BLaER1 (cell line): ENCODE measurements at regions not wholly inside any gene's neighbourhood (a gene's known extent, or its start where the extent isn't known, plus 50 kb on each side); places are given as distances from the start of the nearest gene placed in this dataset.
A peak's percentile ranks its signal among the peaks of the same experiment; 100 is the strongest.

Experiments used
- H3K27ac ChIP-seq: shearing (Covaris generic); formaldehyde crosslinking; 2 replicates; pipeline ENCODE4 v1.8.1; 2022
- H3K27me3 ChIP-seq: shearing (Covaris generic); formaldehyde crosslinking; 2 replicates; pipeline ENCODE4 v1.8.1; 2022
- H3K36me3 ChIP-seq: shearing (Covaris generic); formaldehyde crosslinking; 2 replicates; pipeline ENCODE4 v1.8.1; 2022
- H3K4me1 ChIP-seq: shearing (Covaris generic); formaldehyde crosslinking; 2 replicates; pipeline ENCODE4 v1.8.1; 2022
- H3K4me2 ChIP-seq: shearing (Covaris generic); formaldehyde crosslinking; 2 replicates; pipeline ENCODE4 v1.8.1; 2022
- H3K4me3 ChIP-seq: shearing (Covaris generic); formaldehyde crosslinking; 2 replicates; pipeline ENCODE4 v1.8.1; 2022
- H3K9ac ChIP-seq: shearing (Covaris generic); formaldehyde crosslinking; 2 replicates; pipeline ENCODE4 v1.8.1; 2022
- H3K9me3 ChIP-seq: shearing (Covaris generic); formaldehyde crosslinking; 2 replicates; pipeline ENCODE4 v1.8.1; 2022
- H4K20me1 ChIP-seq: shearing (Covaris generic); formaldehyde crosslinking; 2 replicates; pipeline ENCODE4 v1.8.1; 2022
- Cebpa-rat ChIP-seq: shearing (Covaris generic); IDR thresholded peaks from 2 replicates; pipeline ENCODE4 v1.8.1; 2022

DNA sequence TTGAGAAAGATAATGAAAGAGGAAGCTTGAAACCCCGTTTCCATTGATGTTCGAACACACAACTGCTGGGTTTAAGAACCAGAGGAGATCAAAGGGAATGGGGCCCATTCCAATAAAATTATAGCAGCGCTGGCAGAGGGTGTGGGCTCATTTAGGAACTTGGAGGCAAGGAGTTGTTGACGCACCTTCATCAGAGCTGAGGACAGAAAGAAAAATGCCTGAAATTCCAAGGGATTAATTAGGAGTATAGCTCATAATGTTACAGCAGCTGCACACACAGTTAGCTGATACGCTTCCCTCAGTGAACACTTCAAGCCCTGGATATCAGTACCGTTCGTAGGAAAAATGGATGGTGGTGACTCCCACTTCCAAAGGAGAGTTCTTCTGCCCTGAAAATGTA lies 127.2 kb downstream of the AXIN2 start:
- Histone ChIP-seq H3K4me3 (no peak overlapping the region), H3K4me2 (peak overlapping the region; percentile 73), H3K9ac (no peak overlapping the region), H3K4me1 (peaks cover 17% of the 10 kb centered on the region), H3K9me3 (peaks cover 14% of the 10 kb centered on the region), H3K27me3 (peaks cover 13% of the 10 kb centered on the region), H3K36me3 (no peaks in the 10 kb centered on the region), H4K20me1 (no peaks in the 10 kb centered on the region), H3K27ac (no peak overlapping the region)
- no peak for TF ChIP-seq Cebpa-rat

- Histone ChIP-seq H3K36me3 (no peaks in the 10 kb centered on the region), H3K4me2 (peak overlapping the region; percentile 73), H3K9me3 (peaks cover 14% of the 10 kb centered on the region), H3K4me3 (no peak overlapping the region), H3K27ac (no peak overlapping the region), H3K4me1 (peaks cover 17% of the 10 kb centered on the region), H3K27me3 (peaks cover 7% of the 10 kb centered on the region), H4K20me1 (no peaks in the 10 kb centered on the region), H3K9ac (no peak overlapping the region)
- no peak for TF ChIP-seq Cebpa-rat
Measured at GRCh38 chr17:65433592-65433991, 127.9 kb downstream of the AXIN2 start.

DNA sequence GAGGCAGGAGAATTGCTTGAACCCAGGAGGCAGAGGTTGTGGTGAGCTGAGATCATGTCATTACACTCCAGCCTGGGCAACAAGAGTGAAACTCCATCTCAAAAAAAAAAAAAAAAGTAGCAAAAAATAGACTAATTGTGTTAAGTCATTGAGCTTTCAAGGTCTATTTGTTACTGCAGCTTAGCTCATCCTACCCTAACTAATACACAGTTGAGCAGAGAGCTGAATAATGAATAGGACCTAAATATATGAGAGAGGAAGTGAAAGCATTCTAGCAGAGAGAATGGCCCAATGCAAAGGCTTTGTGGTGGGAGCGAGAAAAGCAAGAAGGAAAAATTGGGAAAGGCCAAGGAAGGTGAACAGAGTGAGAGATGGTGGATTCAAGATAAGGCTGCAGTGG lies 128.3 kb downstream of the AXIN2 start:
- no peak overlapping the region for H3K9ac ChIP-seq
- peaks cover 2% of the 10 kb centered on the region for H3K27me3 ChIP-seq
- H3K4me3 ChIP-seq: no peak overlapping the region
- H3K4me1 ChIP-seq: peaks cover 17% of the 10 kb centered on the region
- H3K9me3 ChIP-seq: peaks cover 14% of the 10 kb centered on the region
- H3K27ac ChIP-seq: no peak overlapping the region
- no peaks in the 10 kb centered on the region for H3K36me3 ChIP-seq
- peak overlapping the region; percentile 73 for H3K4me2 ChIP-seq
- H4K20me1 ChIP-seq: no peaks in the 10 kb centered on the region
- no peak for TF ChIP-seq Cebpa-rat

DNA sequence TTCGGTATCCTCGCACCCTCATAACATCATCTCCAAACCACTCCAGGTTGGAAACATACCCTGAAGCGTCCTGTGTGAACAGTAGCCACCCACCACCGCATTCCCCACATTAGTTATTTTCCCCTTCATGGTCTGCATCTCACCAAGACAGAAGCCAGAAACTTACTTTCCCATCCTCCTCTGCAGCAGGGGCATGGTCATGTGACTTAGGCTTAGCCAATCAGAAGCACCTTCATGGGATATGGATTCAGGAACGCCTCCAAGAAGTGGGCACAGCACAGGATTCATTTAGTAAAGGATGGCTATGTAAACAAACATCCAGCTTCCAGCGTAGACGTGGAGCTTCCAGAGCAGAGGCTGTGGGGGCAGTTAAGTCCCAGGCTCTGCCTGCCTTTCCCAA lies 130.3 kb downstream of the AXIN2 start:
- Histone ChIP-seq H3K9me3 (peaks cover 14% of the 10 kb centered on the region), H3K9ac (no peak overlapping the region), H3K4me3 (no peak overlapping the region), H3K4me2 (no peak overlapping the region), H3K27ac (no peak overlapping the region), H3K36me3 (no peaks in the 10 kb centered on the region), H3K4me1 (peaks cover 17% of the 10 kb centered on the region), H3K27me3 (no peaks in the 10 kb centered on the region), H4K20me1 (no peaks in the 10 kb centered on the region)
- TF ChIP-seq Cebpa-rat: no peak

- H3K9me3 ChIP-seq: peaks cover 14% of the 10 kb centered on the region
- H3K4me1 ChIP-seq: peaks cover 17% of the 10 kb centered on the region
- no peak overlapping the region for H3K4me2 ChIP-seq
- H3K4me3 ChIP-seq: no peak overlapping the region
- no peaks in the 10 kb centered on the region for H3K36me3 ChIP-seq
- H3K9ac ChIP-seq: no peak overlapping the region
- no peak overlapping the region for H3K27ac ChIP-seq
- no peak for TF ChIP-seq Cebpa-rat
- no peaks in the 10 kb centered on the region for H4K20me1 ChIP-seq
- no peaks in the 10 kb centered on the region for H3K27me3 ChIP-seq
Measured at GRCh38 chr17:65430209-65430833, 131.1 kb downstream of the AXIN2 start.

GRCh38 chr17:65423346-65424140 lies 137.9 kb downstream of the AXIN2 start:
- H3K4me1 ChIP-seq: no peaks in the 10 kb centered on the region
- no peaks in the 10 kb centered on the region for H3K27me3 ChIP-seq
- H3K9me3 ChIP-seq: no peaks in the 10 kb centered on the region
- H4K20me1 ChIP-seq: no peaks in the 10 kb centered on the region
- no peaks in the 10 kb centered on the region for H3K36me3 ChIP-seq
- H3K9ac ChIP-seq: no peak overlapping the region
- no peak overlapping the region for H3K4me3 ChIP-seq
- TF ChIP-seq Cebpa-rat: no peak
- H3K27ac ChIP-seq: no peak overlapping the region
- H3K4me2 ChIP-seq: no peak overlapping the region

DNA sequence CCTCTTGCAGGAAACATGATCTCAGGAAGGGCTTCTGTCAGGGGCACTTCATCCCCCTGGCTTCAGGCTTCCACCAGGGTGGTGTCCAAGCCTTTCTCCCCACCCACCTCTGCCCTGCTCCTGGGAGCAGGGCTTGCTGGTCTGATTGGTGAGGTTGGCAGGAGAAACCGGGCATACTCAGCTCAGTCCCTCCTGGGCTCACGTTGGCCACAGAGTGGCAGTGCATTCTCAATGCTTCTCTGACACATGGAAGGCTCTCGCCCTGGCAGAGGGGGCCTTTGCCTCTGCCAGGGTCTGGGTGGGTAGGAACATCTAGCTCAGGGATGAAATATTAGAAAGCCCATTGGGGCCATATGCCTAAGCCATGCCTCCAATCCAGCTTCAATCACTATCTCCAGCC lies 142.8 kb downstream of the AXIN2 start:
- Histone ChIP-seq H3K4me1 (peaks cover 6% of the 10 kb centered on the region; the same call in 1 of the 2 replicates), H3K9ac (no peak overlapping the region), H3K4me3 (no peak overlapping the region), H3K27me3 (no peaks in the 10 kb centered on the region), H4K20me1 (no peaks in the 10 kb centered on the region), H3K9me3 (no peaks in the 10 kb centered on the region), H3K36me3 (no peaks in the 10 kb centered on the region), H3K27ac (no peak overlapping the region), H3K4me2 (no peak overlapping the region)
- TF ChIP-seq Cebpa-rat: no peak

GRCh38 chr17:65417406-65418221 lies 143.8 kb downstream of the AXIN2 start:
- Histone ChIP-seq H3K4me1 (peaks cover 6% of the 10 kb centered on the region; the same call in 1 of the 2 replicates), H3K4me2 (no peak overlapping the region), H3K9me3 (0 out of 2 replicates have a peak, but pooled peaks cover under 1% of the 10 kb centered on the region), H3K9ac (no peak overlapping the region), H3K4me3 (no peak overlapping the region), H3K36me3 (no peaks in the 10 kb centered on the region), H4K20me1 (no peaks in the 10 kb centered on the region), H3K27ac (no peak overlapping the region), H3K27me3 (no peaks in the 10 kb centered on the region)
- TF ChIP-seq Cebpa-rat: no peak

DNA sequence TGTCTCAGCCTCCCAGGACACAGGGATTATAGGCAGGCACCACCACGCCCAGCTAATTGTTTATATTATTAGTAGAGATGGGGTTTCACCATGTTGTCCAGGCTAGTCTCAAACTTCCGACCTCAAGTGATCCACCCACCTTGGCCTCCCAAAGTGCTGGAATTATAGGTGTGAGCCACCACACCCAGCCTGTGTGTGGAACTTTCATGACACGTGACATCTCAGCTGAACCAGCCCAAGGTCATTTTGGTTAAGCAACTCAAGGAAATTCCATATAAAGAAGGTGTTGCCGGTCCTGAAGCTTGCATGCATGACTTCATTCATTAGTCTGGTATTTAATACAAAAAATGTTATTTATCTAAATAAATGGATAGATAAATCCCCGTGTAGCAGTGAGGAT lies 145.5 kb downstream of the AXIN2 start:
- TF ChIP-seq Cebpa-rat: no peak
- peaks cover 6% of the 10 kb centered on the region; the same call in 1 of the 2 replicates for H3K4me1 ChIP-seq
- H3K4me2 ChIP-seq: no peak overlapping the region
- no peaks in the 10 kb centered on the region for H4K20me1 ChIP-seq
- no peak overlapping the region for H3K4me3 ChIP-seq
- H3K9ac ChIP-seq: no peak overlapping the region
- no peak overlapping the region for H3K27ac ChIP-seq
- H3K9me3 ChIP-seq: peaks cover 15% of the 10 kb centered on the region
- no peaks in the 10 kb centered on the region for H3K36me3 ChIP-seq
- H3K27me3 ChIP-seq: no peaks in the 10 kb centered on the region

- H3K4me1 ChIP-seq: peaks cover 6% of the 10 kb centered on the region; the same call in 1 of the 2 replicates
- H3K9me3 ChIP-seq: peaks cover 15% of the 10 kb centered on the region
- no peak overlapping the region for H3K27ac ChIP-seq
- TF ChIP-seq Cebpa-rat: no peak
- H3K36me3 ChIP-seq: no peaks in the 10 kb centered on the region
- H4K20me1 ChIP-seq: no peaks in the 10 kb centered on the region
- H3K9ac ChIP-seq: no peak overlapping the region
- no peak overlapping the region for H3K4me2 ChIP-seq
- no peaks in the 10 kb centered on the region for H3K27me3 ChIP-seq
- H3K4me3 ChIP-seq: no peak overlapping the region
Measured at GRCh38 chr17:65413390-65413789, 148.1 kb downstream of the AXIN2 start.
